Fibroblast of mammary gland (primary cell): ENCODE measurements at regions not wholly inside any gene's neighbourhood (a gene's known extent, or its start where the extent isn't known, plus 50 kb on each side); places are given as distances from the start of the nearest gene placed in this dataset.

Experiments
- DNase-seq: peaks from one replicate; pipeline ENCODE4 v3.0.0-alpha.2; 2010; ENCODE audit warnings: low read depth
- H3K4me3 ChIP-seq: 2 replicates; pipeline ENCODE4 v1.5.1; 2011; ENCODE audit warnings: low read depth, mild to moderate bottlenecking, low read length, moderate library complexity; ENCODE audit not compliant: control insufficient read depth
- TF ChIP-seq, protein P1 (sequence below): conservative IDR thresholded peaks from 2 replicates; pipeline ENCODE4 v1.5.1; 2011; ENCODE audit warnings: low read depth, low read length, inconsistent platforms; ENCODE audit not compliant: control insufficient read depth, insufficient read depth

DNA sequence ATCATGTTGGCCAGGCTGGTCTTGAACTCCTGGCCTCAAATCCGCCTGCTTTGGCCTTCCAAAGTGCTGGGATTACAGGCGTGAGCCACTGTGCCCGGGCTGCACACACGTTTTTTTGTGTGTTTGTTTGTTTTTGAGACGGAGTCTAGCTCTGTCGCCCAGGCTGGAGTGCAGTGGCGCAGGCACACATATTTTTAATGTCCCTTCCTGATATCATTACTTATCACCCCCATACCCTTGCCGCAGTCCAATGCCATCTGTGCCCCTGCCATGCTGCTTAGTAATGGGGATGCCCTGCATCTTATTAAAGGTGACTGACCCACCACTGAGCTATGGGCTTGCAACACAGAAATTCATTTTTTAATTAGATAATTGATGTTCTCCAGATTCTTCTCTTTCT is 180.7 kb downstream of the TEX36 start:
- TF ChIP-seq, protein P1, sequence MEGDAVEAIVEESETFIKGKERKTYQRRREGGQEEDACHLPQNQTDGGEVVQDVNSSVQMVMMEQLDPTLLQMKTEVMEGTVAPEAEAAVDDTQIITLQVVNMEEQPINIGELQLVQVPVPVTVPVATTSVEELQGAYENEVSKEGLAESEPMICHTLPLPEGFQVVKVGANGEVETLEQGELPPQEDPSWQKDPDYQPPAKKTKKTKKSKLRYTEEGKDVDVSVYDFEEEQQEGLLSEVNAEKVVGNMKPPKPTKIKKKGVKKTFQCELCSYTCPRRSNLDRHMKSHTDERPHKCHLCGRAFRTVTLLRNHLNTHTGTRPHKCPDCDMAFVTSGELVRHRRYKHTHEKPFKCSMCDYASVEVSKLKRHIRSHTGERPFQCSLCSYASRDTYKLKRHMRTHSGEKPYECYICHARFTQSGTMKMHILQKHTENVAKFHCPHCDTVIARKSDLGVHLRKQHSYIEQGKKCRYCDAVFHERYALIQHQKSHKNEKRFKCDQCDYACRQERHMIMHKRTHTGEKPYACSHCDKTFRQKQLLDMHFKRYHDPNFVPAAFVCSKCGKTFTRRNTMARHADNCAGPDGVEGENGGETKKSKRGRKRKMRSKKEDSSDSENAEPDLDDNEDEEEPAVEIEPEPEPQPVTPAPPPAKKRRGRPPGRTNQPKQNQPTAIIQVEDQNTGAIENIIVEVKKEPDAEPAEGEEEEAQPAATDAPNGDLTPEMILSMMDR, result no peak
- no peak overlapping the region for H3K4me3 ChIP-seq
- no peak for DNase-seq

DNA sequence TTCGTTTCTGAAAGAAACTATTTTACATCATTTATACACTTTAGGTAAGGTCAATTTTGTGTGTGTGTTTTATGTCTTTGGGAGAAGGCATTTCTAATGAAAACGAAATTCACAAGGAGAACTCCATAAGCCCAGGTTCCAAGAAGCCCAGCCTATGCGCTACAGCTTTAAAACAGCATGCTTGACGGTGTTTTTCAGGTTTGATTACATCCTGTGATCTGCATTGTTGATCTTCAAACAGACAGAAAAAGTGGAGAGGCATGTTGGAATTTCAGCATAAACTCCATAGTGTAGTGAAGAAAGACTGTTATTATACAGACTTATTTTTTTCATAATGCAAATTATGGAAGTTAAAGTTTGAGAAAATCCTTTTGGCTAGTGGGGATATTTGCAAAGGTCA is 187.6 kb downstream of the TEX36 start:
- no peak overlapping the region for H3K4me3 ChIP-seq
- no peak for DNase-seq
- TF ChIP-seq, protein P1, result no peak

DNA sequence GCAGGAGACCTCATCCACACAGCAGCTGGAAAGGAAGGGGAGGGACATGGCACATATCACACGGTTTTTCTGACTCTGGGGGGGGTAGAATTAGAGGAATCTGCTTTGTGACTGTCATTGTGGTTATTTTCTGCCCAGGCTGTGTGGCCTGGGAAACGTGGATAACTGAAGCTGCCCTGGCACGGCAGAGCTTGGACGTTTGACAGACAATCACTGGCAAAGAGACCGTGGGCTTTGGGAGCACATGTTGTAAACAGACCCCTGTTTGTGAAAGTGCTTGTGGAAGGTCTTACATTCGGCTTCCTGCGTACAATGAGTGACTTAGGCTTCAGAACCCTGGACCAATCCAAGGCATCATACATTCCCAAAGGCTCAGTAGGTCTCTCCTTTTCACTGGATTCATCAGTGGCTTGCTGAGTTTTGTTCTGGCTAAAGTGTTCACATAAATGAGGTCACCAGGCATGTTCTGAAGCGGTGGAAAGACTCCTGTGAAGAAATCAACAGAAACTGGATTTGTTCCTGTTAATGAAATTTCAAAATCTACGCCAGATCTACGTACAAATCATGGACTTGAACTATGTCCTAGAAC is 188.2 kb downstream of the TEX36 start:
- TF ChIP-seq, protein P1, result no peak
- DNase-seq, result no peak

DNA sequence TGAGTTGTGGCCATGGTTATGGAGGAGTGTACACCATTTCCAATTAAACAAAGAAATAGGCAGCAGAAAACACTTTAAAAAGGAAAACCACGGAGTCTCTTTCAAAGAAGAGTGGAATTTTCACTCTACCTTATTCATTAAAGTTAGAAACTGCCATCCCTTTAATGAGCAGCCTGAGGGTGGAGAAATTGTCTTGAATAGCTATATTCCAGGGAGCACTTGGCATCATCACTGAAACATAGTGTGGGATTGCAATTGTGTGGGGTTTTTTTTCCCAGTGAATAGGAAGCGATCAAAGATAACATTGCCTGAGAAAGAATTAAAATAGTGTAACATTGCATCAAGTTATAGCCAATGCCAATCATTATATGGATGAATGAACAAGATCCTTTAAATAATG is 191.6 kb downstream of the TEX36 start:
- no peak for DNase-seq
- H3K4me3 ChIP-seq, result no peak overlapping the region
- TF ChIP-seq, protein P1, result no peak

More for the DNA sequence above, 188.2 kb downstream of the TEX36 start:
- H3K4me3 ChIP-seq, result no peak overlapping the region

DNA sequence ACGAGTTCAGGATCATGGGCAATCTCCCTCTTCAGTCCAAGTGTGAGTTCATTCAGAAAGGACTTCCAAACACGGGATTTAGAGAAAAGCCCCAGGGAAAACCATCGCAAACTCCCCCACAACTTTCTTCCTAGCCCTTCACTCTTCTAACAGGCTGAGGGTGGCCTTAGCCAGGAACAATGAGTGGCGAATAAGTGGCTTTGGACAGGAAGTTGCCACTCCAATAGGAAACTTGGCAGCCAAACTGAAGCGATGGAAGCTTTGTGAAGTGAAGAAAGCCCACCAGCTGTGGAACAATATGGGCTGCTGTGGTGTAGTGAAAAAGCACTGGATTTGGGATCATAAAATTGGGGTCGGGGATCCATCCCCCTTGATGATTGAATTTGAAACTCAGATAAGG is 193.2 kb downstream of the TEX36 start:
- TF ChIP-seq, protein P1, result no peak
- DNase-seq, result no peak
- H3K4me3 ChIP-seq, result no peak overlapping the region

DNA sequence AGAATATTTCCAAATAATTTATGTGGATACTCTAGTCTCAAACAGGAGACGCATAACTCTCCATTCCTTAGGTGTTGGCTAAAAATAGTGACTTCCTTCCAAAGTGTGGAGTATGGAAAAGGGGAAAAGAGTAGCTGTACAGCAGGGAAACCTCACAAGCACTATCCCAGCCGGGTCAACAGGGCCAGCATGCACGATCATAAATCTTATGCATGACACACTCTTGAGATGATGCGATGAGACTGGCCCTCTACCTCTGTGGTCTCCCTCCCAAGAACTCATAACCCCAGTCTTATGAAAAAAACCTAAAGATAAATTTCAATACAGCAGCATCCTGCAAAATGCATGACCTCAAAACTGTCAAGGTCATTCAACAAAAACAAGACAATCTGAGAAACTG is 197.3 kb downstream of the TEX36 start:
- no peak for DNase-seq
- no peak overlapping the region for H3K4me3 ChIP-seq
- TF ChIP-seq, protein P1, result no peak
